HCT116 (cell line): ENCODE measurements at regions not wholly inside any gene's neighbourhood (a gene's known extent, or its start where the extent isn't known, plus 50 kb on each side); places are given as distances from the start of the nearest gene placed in this dataset.

Experiments
- ELF1 ChIP-seq: IDR thresholded peaks from 2 replicates; pipeline ENCODE4 v1.6.1; 2012; ENCODE audit warnings: low read depth, borderline replicate concordance
- EZH2 ChIP-seq: fragments of 200-600 bp; sonication (generic); IDR thresholded peaks from 2 replicates; pipeline ENCODE4 v1.6.1; 2017; ENCODE audit warnings: antibody characterized with exemption, mixed run types
- POLR2A ChIP-seq: IDR thresholded peaks from 2 replicates; pipeline ENCODE4 v1.7.0; 2011; ENCODE audit warnings: borderline replicate concordance; ENCODE audit not compliant: insufficient read depth, insufficient read length; ENCODE audit errors: extremely low read depth
- POLR2AphosphoS5 ChIP-seq: IDR thresholded peaks from 2 replicates; pipeline ENCODE4 v1.6.1; 2011; ENCODE audit warnings: mild to moderate bottlenecking, low read depth, low read length, moderate library complexity
- ZNF274 ChIP-seq: fragments of 200-500 bp; sonication (Bioruptor generic); IDR thresholded peaks from 2 replicates; pipeline ENCODE4 v1.6.1; 2014; ENCODE audit warnings: mild to moderate bottlenecking, low read depth, low read length, inconsistent platforms
- TF ChIP-seq, protein P1 (sequence below), 3 experiments: fragments of 200-600 bp in 1 of 3; sonication (generic) in 1 of 3; IDR thresholded peaks in 2 of 3; conservative IDR thresholded peaks in 1 of 3; 2 replicates each; pipeline ENCODE4 v1.5.1; 2012 to 2017; ENCODE audit warnings: low read depth in 2 of 3, low read length in 2 of 3, antibody characterized with exemption in 1 of 3, borderline replicate concordance in 1 of 3, control low read depth in 1 of 3, mild to moderate bottlenecking in 1 of 3, mixed read lengths in 1 of 3, mixed run types in 1 of 3, moderate library complexity in 1 of 3; ENCODE audit not compliant: insufficient read depth in 1 of 3
- TF ChIP-seq, protein P2 (sequence below): IDR thresholded peaks from 2 replicates; pipeline ENCODE4 v1.6.1; 2012; ENCODE audit warnings: low read depth
- TF ChIP-seq, protein P3 (sequence below): IDR thresholded peaks from 2 replicates; pipeline ENCODE4 v1.6.1; 2012

DNA sequence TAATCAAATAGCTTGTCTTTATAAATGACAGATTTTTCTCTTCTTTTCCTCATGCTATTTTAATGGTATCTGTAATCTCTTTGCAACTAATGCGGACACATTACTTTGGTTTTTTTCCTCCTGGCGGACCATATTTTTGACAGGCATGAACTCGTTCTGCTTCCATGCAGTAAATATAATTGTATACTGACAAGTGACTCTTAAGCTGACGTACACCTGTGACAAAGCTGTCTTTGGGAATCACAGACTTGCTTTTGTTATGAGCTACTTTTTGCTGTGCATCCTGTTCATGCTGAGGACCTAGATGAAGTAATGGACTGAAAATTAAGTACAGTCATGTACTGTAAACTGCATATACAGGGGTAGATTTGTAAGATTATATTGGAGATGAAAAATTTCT is 434.3 kb upstream of the TMTC1 start:
- TF ChIP-seq, protein P1, sequence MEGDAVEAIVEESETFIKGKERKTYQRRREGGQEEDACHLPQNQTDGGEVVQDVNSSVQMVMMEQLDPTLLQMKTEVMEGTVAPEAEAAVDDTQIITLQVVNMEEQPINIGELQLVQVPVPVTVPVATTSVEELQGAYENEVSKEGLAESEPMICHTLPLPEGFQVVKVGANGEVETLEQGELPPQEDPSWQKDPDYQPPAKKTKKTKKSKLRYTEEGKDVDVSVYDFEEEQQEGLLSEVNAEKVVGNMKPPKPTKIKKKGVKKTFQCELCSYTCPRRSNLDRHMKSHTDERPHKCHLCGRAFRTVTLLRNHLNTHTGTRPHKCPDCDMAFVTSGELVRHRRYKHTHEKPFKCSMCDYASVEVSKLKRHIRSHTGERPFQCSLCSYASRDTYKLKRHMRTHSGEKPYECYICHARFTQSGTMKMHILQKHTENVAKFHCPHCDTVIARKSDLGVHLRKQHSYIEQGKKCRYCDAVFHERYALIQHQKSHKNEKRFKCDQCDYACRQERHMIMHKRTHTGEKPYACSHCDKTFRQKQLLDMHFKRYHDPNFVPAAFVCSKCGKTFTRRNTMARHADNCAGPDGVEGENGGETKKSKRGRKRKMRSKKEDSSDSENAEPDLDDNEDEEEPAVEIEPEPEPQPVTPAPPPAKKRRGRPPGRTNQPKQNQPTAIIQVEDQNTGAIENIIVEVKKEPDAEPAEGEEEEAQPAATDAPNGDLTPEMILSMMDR (IDR thresholded peaks at IDR 0.05 in 2 of 3, conservative IDR thresholded peaks at IDR 0.05 in 1 of 3; ENCODE audit: borderline replicate concordance in 1 of 3, insufficient read depth in 1 of 3, low read depth in 2 of 3, low read length in 2 of 3) = no peak
- TF ChIP-seq EZH2 (no peak), POLR2A (no peak), POLR2AphosphoS5 (no peak), ZNF274 (no peak), ELF1 (no peak)
- TF ChIP-seq, protein P2, sequence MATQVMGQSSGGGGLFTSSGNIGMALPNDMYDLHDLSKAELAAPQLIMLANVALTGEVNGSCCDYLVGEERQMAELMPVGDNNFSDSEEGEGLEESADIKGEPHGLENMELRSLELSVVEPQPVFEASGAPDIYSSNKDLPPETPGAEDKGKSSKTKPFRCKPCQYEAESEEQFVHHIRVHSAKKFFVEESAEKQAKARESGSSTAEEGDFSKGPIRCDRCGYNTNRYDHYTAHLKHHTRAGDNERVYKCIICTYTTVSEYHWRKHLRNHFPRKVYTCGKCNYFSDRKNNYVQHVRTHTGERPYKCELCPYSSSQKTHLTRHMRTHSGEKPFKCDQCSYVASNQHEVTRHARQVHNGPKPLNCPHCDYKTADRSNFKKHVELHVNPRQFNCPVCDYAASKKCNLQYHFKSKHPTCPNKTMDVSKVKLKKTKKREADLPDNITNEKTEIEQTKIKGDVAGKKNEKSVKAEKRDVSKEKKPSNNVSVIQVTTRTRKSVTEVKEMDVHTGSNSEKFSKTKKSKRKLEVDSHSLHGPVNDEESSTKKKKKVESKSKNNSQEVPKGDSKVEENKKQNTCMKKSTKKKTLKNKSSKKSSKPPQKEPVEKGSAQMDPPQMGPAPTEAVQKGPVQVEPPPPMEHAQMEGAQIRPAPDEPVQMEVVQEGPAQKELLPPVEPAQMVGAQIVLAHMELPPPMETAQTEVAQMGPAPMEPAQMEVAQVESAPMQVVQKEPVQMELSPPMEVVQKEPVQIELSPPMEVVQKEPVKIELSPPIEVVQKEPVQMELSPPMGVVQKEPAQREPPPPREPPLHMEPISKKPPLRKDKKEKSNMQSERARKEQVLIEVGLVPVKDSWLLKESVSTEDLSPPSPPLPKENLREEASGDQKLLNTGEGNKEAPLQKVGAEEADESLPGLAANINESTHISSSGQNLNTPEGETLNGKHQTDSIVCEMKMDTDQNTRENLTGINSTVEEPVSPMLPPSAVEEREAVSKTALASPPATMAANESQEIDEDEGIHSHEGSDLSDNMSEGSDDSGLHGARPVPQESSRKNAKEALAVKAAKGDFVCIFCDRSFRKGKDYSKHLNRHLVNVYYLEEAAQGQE = no peak
- TF ChIP-seq, protein P3, sequence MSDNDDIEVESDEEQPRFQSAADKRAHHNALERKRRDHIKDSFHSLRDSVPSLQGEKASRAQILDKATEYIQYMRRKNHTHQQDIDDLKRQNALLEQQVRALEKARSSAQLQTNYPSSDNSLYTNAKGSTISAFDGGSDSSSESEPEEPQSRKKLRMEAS = no peak
